Testis (tissue), 2 donors: ENCODE measurements at regions not wholly inside any gene's neighbourhood (a gene's known extent, or its start where the extent isn't known, plus 50 kb on each side); places are given as distances from the start of the nearest gene placed in this dataset.
"Not testable (repeated sequence)": the region's sequence is repeated elsewhere in the genome, so short reads cannot be mapped to it uniquely, and the experiment has no call there.

ENCODE experiments used
- DNase-seq: peaks from one replicate; pipeline ENCODE4 v3.0.0-alpha.2; 2019
- H3K27ac ChIP-seq, 2 donors: fragments of 200-600 bp; sonication (generic); one replicate each; pipeline ENCODE4 v1.5.1; 2019
- H3K27me3 ChIP-seq: fragments of 200-600 bp; sonication (generic); one replicate; pipeline ENCODE4 v1.5.1; 2019
- H3K36me3 ChIP-seq: fragments of 200-600 bp; sonication (generic); one replicate; pipeline ENCODE4 v1.5.1; 2017; ENCODE audit warnings: low read depth; ENCODE audit errors: missing control alignments
- H3K4me1 ChIP-seq: fragments of 200-600 bp; sonication (generic); one replicate; pipeline ENCODE4 v1.5.1; 2019
- H3K4me3 ChIP-seq, 2 donors: fragments of 200-600 bp; sonication (generic); one replicate each; pipeline ENCODE4 v1.5.1; 2017 to 2019
- H3K9me3 ChIP-seq: fragments of 200-600 bp; sonication (generic); one replicate; pipeline ENCODE4 v1.5.1; 2017
- CTCF ChIP-seq, 3 experiments: fragments of 450-650 bp in 2 of 3; fragments of 200-600 bp in 1 of 3; sonication (generic) in 1 of 3; IDR thresholded peaks; one replicate each; pipeline ENCODE4 v1.5.1; 2016 to 2019; ENCODE audit warnings: antibody characterized with exemption in 3 of 3, mild to moderate bottlenecking in 2 of 3, moderate library complexity in 1 of 3
- POLR2A ChIP-seq: fragments of 450-650 bp; IDR thresholded peaks from one replicate; pipeline ENCODE4 v1.6.1; 2017; ENCODE audit warnings: antibody characterized with exemption, mild to moderate bottlenecking, moderate library complexity
- WGBS, 2 donors: methylation state at CpG; one replicate each; pipeline ENCODE4 v1.1.5; 2018; 5-methylcytosine and 5-hydroxymethylcytosine counted together
- intact Hi-C: fragments of 100-400 bp; cut with DNase I; formaldehyde crosslinking; loops from one replicate; pipeline ENCODE4 v1.15.1; 2023; ENCODE audit warnings: low total_unique reads

GRCh38 chr3:197394464-197395321 is 96.3 kb upstream of the DLG1 start:
- intact Hi-C loops = no loop called here
- H3K9me3 ChIP-seq = no peaks in the 10 kb centered on the region
- DNase-seq = peak; percentile 82
- H3K36me3 ChIP-seq = no peaks in the 10 kb centered on the region
- no peak for TF ChIP-seq POLR2A
- TF ChIP-seq CTCF (IDR thresholded peaks at IDR 0.05) = no peak
- WGBS, 2 donors = 43 to 65% methylated on average over 25 of the region's 25 CpGs
- peak overlapping the region in 1 of 2 donors; percentile 45 for H3K27ac ChIP-seq
- no peak overlapping the region for H3K4me3 ChIP-seq
- no peaks in the 10 kb centered on the region for H3K27me3 ChIP-seq
- H3K4me1 ChIP-seq = peaks cover 13% of the 10 kb centered on the region

GRCh38 chr3:197394126-197394463 is 95.7 kb upstream of the DLG1 start:
- intact Hi-C loops, H3K36me3 ChIP-seq, DNase-seq, H3K27ac ChIP-seq, H3K9me3 ChIP-seq, H3K4me3 ChIP-seq, H3K27me3 ChIP-seq: not testable (repeated sequence)
- peaks cover 13% of the 10 kb centered on the region for H3K4me1 ChIP-seq
- 86 to 87% methylated on average over 7 to 8 of the region's 8 CpGs for WGBS, 2 donors

GRCh38 chr3:197393711-197394110 is 95.3 kb upstream of the DLG1 start:
- Histone ChIP-seq H3K9me3 (no peaks in the 10 kb centered on the region), H3K27ac (no peak overlapping the region), H3K4me1 (peaks cover 13% of the 10 kb centered on the region), H3K4me3 (no peak overlapping the region), H3K36me3 (no peaks in the 10 kb centered on the region), H3K27me3 (no peaks in the 10 kb centered on the region)
- intact Hi-C loops = no loop called here
- TF ChIP-seq CTCF (IDR thresholded peaks at IDR 0.05) (no peak), POLR2A (no peak)
- WGBS, 2 donors = 89 to 96% methylated on average over 4 of the region's 4 CpGs
- DNase-seq = no peak

GRCh38 chr3:197392961-197393360 is 94.5 kb upstream of the DLG1 start:
- Histone ChIP-seq H3K27ac (no peak overlapping the region), H3K4me3 (no peak overlapping the region), H3K27me3 (no peaks in the 10 kb centered on the region), H3K4me1 (peaks cover 13% of the 10 kb centered on the region), H3K36me3 (no peaks in the 10 kb centered on the region), H3K9me3 (no peaks in the 10 kb centered on the region)
- no peak for TF ChIP-seq POLR2A
- no peak for TF ChIP-seq CTCF (IDR thresholded peaks at IDR 0.05)
- DNase-seq = no peak
- intact Hi-C loops = no loop called here
- WGBS, 2 donors = 43 to 62% methylated on average over 3 of the region's 3 CpGs

GRCh38 chr3:197381371-197381770 is 83.0 kb upstream of the DLG1 start:
- H3K27me3 ChIP-seq = no peaks in the 10 kb centered on the region
- H3K27ac ChIP-seq = no peak overlapping the region
- no peaks in the 10 kb centered on the region for H3K4me1 ChIP-seq
- H3K9me3 ChIP-seq = no peaks in the 10 kb centered on the region
- no peak for TF ChIP-seq POLR2A
- no peak for TF ChIP-seq CTCF (IDR thresholded peaks at IDR 0.05)
- H3K36me3 ChIP-seq = no peaks in the 10 kb centered on the region
- intact Hi-C loops = no loop called here
- no peak overlapping the region for H3K4me3 ChIP-seq
- no peak for DNase-seq
- WGBS, 2 donors = 56 to 58% methylated on average over 2 of the region's 2 CpGs
